ENCODE measurements at regions not wholly inside any gene's neighbourhood (a gene's known extent, or its start where the extent isn't known, plus 50 kb on each side); places are given as distances from the start of the nearest gene placed in this dataset.

DNA sequence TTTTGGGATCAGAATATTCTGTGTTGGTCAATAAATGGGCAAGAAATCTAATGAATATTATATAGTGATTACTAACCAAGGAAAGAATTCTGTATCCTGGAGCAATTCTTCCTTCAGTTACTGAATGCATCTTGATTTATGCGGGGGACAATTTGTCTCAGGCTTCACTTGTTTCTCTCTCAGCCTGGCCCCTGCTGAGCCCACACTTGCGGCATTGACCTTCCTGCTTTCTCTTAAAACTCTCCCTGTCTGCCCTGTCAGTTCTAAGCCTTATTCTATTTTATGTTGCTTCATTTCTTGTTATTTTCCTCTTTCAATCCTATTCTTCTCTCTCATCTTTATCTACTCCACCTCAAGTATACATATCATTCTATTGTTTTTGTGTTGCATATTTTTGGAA lies 122.1 kb upstream of the TPK1 start:
- in situ Hi-C loops (cut with HindIII; ENCODE audit: low sequenced_read_pairs): no loop called here
- no peak for DNase-seq (ENCODE audit: low read depth, low spot score)
- TF ChIP-seq, protein P1, sequence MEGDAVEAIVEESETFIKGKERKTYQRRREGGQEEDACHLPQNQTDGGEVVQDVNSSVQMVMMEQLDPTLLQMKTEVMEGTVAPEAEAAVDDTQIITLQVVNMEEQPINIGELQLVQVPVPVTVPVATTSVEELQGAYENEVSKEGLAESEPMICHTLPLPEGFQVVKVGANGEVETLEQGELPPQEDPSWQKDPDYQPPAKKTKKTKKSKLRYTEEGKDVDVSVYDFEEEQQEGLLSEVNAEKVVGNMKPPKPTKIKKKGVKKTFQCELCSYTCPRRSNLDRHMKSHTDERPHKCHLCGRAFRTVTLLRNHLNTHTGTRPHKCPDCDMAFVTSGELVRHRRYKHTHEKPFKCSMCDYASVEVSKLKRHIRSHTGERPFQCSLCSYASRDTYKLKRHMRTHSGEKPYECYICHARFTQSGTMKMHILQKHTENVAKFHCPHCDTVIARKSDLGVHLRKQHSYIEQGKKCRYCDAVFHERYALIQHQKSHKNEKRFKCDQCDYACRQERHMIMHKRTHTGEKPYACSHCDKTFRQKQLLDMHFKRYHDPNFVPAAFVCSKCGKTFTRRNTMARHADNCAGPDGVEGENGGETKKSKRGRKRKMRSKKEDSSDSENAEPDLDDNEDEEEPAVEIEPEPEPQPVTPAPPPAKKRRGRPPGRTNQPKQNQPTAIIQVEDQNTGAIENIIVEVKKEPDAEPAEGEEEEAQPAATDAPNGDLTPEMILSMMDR (IDR thresholded peaks at IDR 0.05; ENCODE audit: low read depth, low read length): no peak
- H3K4me3 ChIP-seq (ENCODE audit: low read depth, low read length): no peak overlapping the region

DNA sequence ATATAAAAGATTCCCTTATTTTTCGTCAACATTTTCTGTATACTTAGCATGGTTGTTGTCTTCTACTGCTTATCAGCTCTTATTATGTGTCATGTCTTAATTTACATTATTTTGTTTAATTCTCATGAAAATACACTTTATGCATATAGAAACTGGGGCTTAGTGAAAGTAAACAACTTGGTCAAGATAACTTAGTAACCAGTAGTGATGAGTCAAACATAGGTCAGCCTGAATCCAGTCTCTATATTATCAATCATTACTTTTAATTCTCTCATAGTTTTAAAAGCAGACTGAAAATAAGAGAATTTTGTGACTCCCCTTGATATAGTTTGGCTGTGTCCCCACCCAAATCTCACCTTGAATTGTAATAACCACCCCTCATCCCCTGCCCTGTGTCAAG lies 119.6 kb upstream of the TPK1 start:
- TF ChIP-seq, protein P1 (IDR thresholded peaks at IDR 0.05; ENCODE audit: low read depth, low read length): no peak
- no peak for DNase-seq (ENCODE audit: low read depth, low spot score)
- H3K4me3 ChIP-seq (ENCODE audit: low read depth, low read length): no peak overlapping the region
- in situ Hi-C loops (cut with HindIII; ENCODE audit: low sequenced_read_pairs): no loop called here

DNA sequence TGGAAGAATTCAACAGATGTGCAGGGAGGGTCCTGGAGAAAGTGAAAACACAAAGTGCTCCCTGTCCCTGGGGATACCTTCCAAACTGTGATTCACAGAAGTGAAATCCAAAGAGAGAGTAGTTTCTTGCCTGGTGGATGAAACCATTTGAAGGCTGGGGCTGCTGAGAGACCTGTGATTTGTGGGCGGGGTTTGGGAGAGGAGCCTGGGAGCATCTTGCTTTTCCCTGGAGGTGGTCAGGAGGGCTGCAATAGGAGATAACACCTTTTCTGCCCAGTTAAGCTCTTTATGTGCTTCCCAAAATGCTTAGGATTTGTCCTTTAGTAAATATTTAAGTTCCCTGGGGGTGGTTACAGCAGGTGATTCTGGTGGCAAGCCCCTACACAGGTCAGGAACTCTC lies 105.3 kb upstream of the TPK1 start:
- no peak for DNase-seq (ENCODE audit: low read depth, low spot score)
- no peak overlapping the region for H3K4me3 ChIP-seq (ENCODE audit: low read depth, low read length)
- in situ Hi-C loops (cut with HindIII; ENCODE audit: low sequenced_read_pairs): no loop called here
- TF ChIP-seq, protein P1 (IDR thresholded peaks at IDR 0.05; ENCODE audit: low read depth, low read length): no peak

DNA sequence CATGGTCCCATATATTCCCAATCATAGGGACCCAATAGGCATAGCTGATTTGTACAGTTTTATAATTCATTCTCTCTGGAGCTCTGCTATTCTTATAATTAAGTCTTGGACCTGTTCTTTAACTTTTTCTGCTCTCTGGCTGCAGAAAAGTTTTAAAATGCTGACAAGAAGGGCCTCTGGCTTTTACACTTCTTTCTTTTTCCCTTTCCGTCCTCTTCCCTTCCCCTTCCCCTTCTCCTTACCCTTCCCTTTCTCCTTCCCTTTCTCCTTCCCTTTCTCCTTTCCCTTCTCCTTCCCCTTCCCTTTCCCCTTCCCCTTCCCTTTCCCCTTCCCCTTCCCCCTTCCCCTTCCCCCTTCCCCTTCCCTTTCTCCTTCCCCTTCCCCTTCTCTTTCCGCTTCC lies 101.3 kb upstream of the TPK1 start:
- no peak overlapping the region for H3K4me3 ChIP-seq (ENCODE audit: low read depth, low read length)
- DNase-seq (ENCODE audit: low read depth, low spot score): no peak
- in situ Hi-C loops (cut with HindIII; ENCODE audit: low sequenced_read_pairs): no loop called here
- TF ChIP-seq, protein P1 (IDR thresholded peaks at IDR 0.05; ENCODE audit: low read depth, low read length): no peak

DNA sequence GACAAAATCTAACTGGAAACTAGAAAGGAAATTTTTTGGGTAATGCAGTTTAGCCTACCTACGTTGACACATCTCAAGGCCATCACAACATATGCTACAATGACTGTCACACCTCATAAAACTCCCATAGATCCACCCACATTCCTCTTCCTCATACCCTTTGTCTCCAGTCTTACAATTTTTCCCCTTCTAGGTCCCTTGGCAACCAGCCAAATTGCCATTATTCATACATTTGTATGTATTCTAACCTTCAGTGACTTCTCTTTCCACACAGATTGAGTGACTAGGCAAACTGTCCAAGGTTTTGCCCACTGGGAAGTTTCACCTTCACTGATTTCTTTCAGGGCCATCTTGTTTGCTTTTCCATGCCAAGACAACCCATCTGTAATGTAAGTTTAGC lies 100.5 kb upstream of the TPK1 start:
- TF ChIP-seq, protein P1 (IDR thresholded peaks at IDR 0.05; ENCODE audit: low read depth, low read length): no peak
- in situ Hi-C loops (cut with HindIII; ENCODE audit: low sequenced_read_pairs): no loop called here
- H3K4me3 ChIP-seq (ENCODE audit: low read depth, low read length): no peak overlapping the region
- DNase-seq (ENCODE audit: low read depth, low spot score): no peak

DNA sequence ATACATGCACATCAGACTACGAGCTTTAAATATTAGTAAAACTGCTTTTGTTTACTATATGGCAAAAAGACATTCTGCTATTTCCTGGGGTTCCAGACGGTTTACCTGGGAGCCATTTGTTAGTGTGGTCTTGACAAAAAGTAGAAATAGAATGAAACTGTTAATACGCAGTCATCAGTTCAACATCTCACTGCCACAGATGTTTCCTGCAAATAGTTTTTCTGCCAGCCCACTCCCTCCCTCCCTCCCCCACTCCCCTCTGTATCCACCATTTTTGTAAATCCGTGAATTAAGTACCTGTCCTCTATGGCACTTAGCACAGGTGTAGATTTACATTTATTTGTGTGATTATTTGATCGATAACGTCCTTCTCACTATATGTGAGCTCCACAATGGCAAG lies 74.6 kb upstream of the TPK1 start:
- no peak for DNase-seq (ENCODE audit: low read depth, low spot score)
- in situ Hi-C loops (cut with HindIII; ENCODE audit: low sequenced_read_pairs): no loop called here

More for the DNA sequence above, 74.6 kb upstream of the TPK1 start:
- no peak overlapping the region for H3K4me3 ChIP-seq (ENCODE audit: low read depth, low read length)
- TF ChIP-seq, protein P1 (IDR thresholded peaks at IDR 0.05; ENCODE audit: low read depth, low read length): no peak
